ENCODE measurements at regions not wholly inside any gene's neighbourhood (a gene's known extent, or its start where the extent isn't known, plus 50 kb on each side); places are given as distances from the start of the nearest gene placed in this dataset.
"Not testable (repeated sequence)": the region's sequence is repeated elsewhere in the genome, so short reads cannot be mapped to it uniquely, and the experiment has no call there.

GRCh38 chr5:38148021-38148625, 110.2 kb upstream of the EGFLAM start:
- DNase-seq (ENCODE audit: low spot score) = no peak

GRCh38 chr5:38143384-38143783, 115.0 kb upstream of the EGFLAM start:
- no peak for DNase-seq (ENCODE audit: low spot score)

DNA sequence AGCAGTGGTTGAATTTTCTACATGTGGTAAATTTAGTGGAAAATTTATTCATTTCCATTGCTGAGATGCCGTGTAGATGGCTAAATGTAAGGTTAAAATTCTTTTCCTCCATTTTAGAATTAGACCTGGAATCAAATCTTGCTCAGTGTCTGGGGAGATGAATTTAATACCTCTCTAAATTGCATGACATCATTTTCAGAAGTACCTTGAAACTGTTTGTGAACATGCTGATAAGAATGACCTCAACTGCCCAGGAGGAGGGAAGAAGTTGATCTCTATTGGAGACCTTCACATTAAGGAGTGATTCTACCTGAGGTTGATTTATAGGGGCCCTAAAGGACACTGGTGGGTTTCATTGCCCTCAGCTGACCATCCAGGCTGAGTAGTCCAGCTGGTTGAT, 116.7 kb upstream of the EGFLAM start:
- no peak for DNase-seq (ENCODE audit: low spot score)

DNA sequence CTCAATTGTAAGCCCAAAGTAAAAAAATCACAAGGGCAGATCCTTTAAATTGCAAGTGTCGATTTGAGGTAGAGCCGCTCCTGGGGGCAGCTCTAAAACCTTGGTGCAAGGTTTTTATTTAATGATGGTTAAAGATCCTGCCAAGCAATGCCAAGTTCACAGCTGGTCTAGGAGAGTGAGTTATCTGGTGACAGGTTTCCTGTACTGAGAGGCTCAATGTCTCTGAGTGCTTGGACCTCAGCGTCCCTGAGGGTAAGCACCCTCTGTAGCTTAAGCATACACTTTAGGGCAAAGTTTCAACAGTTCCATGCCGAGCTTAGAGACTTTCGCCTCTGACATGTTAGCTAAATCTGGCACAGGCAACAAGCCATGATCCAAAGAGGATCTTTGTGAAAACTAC, 119.8 kb upstream of the EGFLAM start:
- DNase-seq (ENCODE audit: low spot score) = no peak

DNA sequence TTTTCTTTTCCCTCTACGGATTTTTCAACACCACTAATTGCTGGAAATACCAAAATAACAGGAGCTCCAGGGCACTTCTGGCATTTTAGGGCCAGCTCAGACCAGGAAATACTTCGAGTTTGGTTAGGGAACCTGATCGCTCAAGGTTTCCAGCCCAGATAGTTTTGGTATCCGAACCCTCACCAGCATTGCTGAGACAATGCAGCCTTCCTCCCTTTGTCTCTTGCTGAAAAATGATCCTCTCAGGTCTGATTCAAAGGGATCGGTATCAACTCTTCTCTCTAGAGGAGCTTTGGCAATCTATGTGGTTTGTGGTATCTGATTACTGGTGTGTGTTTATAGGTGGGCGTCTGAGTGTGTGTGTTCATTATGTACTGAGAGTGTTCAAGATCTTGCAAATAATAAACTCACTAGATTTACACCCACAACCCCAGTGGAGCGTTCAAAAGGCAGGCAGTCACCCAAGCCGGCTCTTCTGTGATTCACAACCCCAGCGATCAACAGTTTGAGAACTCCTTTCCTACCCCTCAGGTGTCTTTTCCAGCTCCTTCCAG, 122.8 kb upstream of the EGFLAM start:
- no peak for DNase-seq (ENCODE audit: low spot score)

- no peak for DNase-seq (ENCODE audit: low spot score)
Measured at GRCh38 chr5:38134810-38135209, 123.5 kb upstream of the EGFLAM start.

GRCh38 chr5:38134294-38134693, 124.1 kb upstream of the EGFLAM start:
- DNase-seq (ENCODE audit: low spot score) = not testable (repeated sequence)

DNA sequence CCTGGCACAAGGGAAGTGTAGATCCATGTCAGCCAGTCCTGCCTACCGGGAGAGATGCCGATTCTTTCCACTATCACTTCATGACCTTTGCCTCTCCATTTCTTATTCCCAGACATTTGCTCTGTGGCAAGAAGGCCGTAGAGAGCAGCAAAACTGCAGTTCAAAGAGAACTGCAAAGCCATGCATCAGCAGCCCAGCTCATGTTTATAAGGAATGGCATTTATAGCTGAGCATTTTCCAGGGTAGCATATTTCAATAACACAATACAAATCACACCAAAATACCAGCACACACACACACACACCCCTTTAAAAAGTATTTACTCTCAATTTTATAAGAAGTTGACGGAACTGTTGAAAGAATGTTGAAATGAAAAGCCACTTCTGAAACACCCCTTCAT, 126.7 kb upstream of the EGFLAM start:
- DNase-seq (ENCODE audit: low spot score) = no peak

- DNase-seq (ENCODE audit: low spot score) = no peak
Measured at GRCh38 chr5:38124321-38124720, 134.0 kb upstream of the EGFLAM start.

- DNase-seq (ENCODE audit: low spot score) = no peak
Measured at GRCh38 chr5:38121420-38121819, 136.9 kb upstream of the EGFLAM start.

DNA sequence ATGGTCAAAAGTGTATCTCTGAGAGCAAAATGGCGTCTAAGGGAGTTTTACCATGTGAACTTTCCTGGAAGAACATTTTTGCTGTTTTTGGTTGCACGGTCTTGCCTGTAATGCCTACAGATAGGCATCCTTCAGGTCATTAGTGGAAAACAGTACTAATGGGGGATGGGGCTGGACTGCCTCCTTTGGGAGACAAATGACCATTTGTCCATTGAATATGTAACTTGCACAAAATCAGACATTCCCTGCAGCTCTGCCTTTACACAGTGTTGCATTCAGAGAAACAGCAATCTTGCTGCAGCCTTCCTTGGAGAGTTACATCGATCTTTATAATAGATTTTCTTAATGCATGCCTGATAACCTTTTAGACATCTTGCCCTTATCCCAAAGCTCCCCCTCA, 138.5 kb upstream of the EGFLAM start:
- no peak for DNase-seq (ENCODE audit: low spot score)

GRCh38 chr5:38117784-38118479, 140.4 kb upstream of the EGFLAM start:
- DNase-seq (ENCODE audit: low spot score) = no peak

DNA sequence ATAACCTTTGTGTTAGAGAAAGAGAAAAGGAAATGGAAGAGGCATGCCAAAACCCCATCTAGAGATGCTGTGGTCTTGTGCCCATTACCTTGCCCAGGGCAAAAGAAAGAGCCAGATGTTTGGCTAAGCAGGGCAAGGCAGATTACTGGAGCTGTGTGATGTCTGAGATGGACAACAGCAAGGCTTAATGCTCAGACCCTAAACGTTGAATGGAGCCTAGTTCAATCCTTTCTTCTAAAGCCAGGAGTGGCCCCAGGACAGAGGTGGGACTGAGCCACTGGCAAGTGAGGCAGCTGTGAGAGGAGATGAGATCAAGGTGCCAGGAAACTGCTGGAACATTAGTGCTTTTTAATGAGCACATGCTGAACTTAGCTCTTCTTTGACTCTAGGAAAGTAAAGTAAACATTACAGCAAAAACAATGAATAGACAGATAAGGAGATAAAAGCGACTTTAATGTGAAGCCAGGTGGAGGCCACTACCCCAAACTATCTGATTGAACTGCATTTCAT, 143.0 kb upstream of the EGFLAM start:
- DNase-seq (ENCODE audit: low spot score) = no peak

- DNase-seq (ENCODE audit: low spot score) = no peak
Measured at GRCh38 chr5:38113880-38114279, 144.5 kb upstream of the EGFLAM start.

DNA sequence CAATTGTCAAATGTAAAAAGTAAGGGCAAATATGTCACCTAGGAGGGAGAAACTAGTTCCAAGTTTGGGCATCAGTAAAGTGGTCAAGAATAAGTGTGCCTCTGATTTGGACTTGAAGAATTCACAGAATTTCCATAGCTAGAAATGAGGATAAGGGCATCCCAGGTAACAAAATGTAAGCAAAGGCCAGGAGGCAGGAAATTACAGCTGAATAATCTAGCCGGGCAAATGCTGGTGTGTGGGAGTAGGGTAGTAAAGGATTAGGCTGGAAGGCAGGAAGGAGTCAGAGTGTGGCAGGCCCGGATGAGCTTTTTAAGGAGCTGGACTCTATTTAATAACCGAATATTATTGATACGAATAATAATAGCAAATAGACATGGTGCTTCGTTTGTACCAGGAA, 144.9 kb upstream of the EGFLAM start:
- DNase-seq (ENCODE audit: low spot score) = no peak

GRCh38 chr5:38112938-38113337, 145.4 kb upstream of the EGFLAM start:
- DNase-seq (ENCODE audit: low spot score) = no peak

- no peak for DNase-seq (ENCODE audit: low spot score)
Measured at GRCh38 chr5:38110130-38110529, 148.2 kb upstream of the EGFLAM start.

DNA sequence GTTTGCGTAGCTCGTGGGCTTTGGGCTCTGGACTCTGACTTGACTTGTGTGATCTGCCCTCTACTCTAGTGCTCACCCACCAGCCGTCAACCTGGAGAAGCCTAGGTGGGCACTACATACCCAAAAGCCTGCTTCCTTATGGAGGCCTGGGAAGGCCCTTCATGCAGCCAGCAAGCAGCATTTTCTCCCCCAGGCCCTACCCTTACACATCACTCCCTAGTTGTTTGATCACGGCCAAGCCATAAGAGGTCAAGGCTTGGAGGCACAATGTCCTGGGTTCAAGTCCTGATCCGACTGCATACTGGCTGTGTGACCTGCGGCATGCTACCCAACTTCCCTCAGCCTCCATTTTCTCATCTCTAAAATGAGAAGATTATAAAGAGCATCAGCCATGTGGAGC, 151.3 kb upstream of the EGFLAM start:
- no peak for DNase-seq (ENCODE audit: low spot score)

DNA sequence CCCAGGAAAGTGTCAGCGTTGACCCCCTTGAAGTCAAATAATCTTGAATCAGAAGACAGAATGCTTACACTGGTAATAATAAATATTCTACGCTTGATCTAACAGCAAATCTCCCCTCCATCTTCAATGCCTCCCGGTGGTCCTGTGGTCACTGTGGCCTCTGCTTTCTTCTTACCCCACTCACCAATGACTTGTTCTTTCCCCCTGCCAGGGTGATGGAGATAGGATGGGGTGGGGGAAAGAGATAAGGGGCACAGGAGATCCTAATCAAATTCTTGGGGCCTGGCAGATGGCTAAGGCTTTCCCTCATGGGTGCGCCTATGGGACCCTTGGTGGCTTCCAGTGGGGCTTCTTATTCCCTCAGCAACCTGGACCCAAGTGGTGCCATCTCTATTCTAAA, 152.6 kb upstream of the EGFLAM start:
- no peak for DNase-seq (ENCODE audit: low spot score)

GRCh38 chr5:38105231-38105570, 153.2 kb upstream of the EGFLAM start:
- DNase-seq (ENCODE audit: low spot score) = no peak

DNA sequence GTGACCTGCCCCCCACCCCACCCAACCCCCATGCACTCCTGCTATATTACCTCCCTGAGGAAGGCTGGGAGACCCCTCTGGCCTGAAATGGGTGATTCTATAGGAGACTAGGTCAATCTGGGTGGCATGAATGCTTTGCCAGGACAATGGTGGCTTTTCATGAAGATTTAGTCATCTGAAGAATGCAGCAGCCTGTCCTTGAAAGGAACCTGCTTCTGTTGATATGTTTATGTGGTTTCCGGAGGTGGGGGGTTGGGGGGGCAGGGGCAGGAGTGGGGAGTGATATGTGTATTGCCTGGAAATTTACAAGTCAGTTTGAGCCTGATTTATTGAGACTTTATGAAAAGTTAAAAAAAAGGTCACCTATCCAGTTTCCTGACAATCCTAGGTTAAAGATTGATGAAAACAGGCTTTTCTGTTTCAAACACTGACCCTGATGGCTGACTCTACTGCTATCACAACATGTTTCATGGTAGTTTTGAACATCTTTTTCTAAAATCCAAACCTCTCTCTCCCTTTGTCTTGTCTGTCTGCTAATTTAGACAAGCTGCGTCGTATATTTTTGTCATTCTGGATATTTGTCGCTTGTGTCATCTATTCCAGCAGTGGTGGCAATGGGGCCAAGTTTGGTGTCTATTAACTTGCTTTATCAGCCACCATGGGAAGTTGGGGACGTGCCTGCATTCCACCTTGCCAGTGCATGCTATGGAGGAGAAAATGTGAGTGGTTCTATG, 153.7 kb upstream of the EGFLAM start:
- DNase-seq (ENCODE audit: low spot score) = no peak

DNA sequence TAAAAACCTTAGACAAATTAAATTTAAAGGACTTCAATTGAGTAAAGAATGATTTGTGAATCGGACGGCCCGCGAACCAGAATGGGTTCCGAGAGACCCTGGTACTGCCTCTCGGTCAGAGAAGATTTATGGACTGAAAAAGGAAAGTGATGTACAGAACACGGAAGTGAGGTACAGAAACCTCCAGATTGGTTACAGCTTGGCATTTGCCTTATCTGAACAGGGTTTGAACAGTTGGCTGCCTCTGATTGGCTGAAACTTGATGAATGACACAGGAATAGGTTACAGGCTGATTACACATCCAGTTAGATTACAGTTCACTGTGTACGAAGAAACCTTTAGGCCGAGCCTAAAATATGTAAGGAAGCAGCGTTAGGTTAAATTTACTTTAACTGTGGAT, 156.5 kb upstream of the EGFLAM start:
- no peak for DNase-seq (ENCODE audit: low spot score)

All from left forelimb (tissue), 1 donor.